Small intestine (tissue), 7 donors: ENCODE measurements at regions not wholly inside any gene's neighbourhood (a gene's known extent, or its start where the extent isn't known, plus 50 kb on each side); places are given as distances from the start of the nearest gene placed in this dataset.
A peak's percentile ranks its signal among the peaks of the same experiment; 100 is the strongest.
"Not testable (repeated sequence)": the region's sequence is repeated elsewhere in the genome, so short reads cannot be mapped to it uniquely, and the experiment has no call there.

Experiments used
- DNase-seq, 2 donors: peaks; one replicate each; pipeline versions ENCODE4 v3.0.0 to v3.0.0-alpha.2; 2013
- FAIRE-seq: peaks from 2 replicates; lab custom pipeline; 2012; peaks lifted over from hg19 to GRCh38; lab: Jason Lieb, UNC
- H3K27ac ChIP-seq, 3 donors: one replicate each; pipeline ENCODE4 v1.5.1; 2013; ENCODE audit warnings: low read length in 2 of 3, mild to moderate bottlenecking in 2 of 3, control low read depth in 1 of 3, inconsistent platforms in 1 of 3, low read depth in 1 of 3, moderate library complexity in 1 of 3
- H3K27me3 ChIP-seq, 3 donors: one replicate each; pipeline ENCODE4 v1.6.1; 2013; ENCODE audit warnings: low read length in 3 of 3, inconsistent platforms in 1 of 3; ENCODE audit not compliant: control insufficient read depth in 3 of 3, insufficient read depth in 3 of 3
- H3K36me3 ChIP-seq, 3 donors: one replicate each; pipeline ENCODE4 v1.6.1; 2013; ENCODE audit warnings: low read length in 3 of 3, inconsistent platforms in 1 of 3, low read depth in 1 of 3, mild to moderate bottlenecking in 1 of 3, moderate library complexity in 1 of 3; ENCODE audit not compliant: control insufficient read depth in 3 of 3, insufficient read depth in 2 of 3
- H3K4me1 ChIP-seq, 3 donors: one replicate each; pipeline ENCODE4 v1.6.1; 2013; ENCODE audit warnings: low read length in 2 of 3, inconsistent platforms in 1 of 3, low read depth in 1 of 3, mild to moderate bottlenecking in 1 of 3, moderate library complexity in 1 of 3; ENCODE audit not compliant: control insufficient read depth in 3 of 3, insufficient read depth in 2 of 3
- H3K4me3 ChIP-seq, 3 donors: one replicate each; pipeline ENCODE4 v1.5.1; 2013; ENCODE audit warnings: low read length in 3 of 3, control low read depth in 1 of 3, inconsistent platforms in 1 of 3, low read depth in 1 of 3, mild to moderate bottlenecking in 1 of 3, moderate library complexity in 1 of 3
- H3K9me3 ChIP-seq, 2 donors: one replicate each; pipeline ENCODE4 v1.6.1; 2013; ENCODE audit warnings: low read depth in 1 of 2, low read length in 1 of 2; ENCODE audit not compliant: control insufficient read depth in 2 of 2, insufficient read depth in 1 of 2
- WGBS, 3 donors: extraction: QIAGEN DNeasy Blood & Tissue Kit; methylation state at CpG; one replicate each; pipeline ENCODE4 v1.1.7; 2013; 5-methylcytosine and 5-hydroxymethylcytosine counted together
- donor health status: healthy with polysubstance abuse.
- donor health status: control.
- donor health status: control.
- donor health status: Bipolar disorder and iron deficiency.
- donor health status: healthy.

- Histone ChIP-seq H3K27ac (peak overlapping the region in 1 of 3 donors; percentile 32), H3K27me3 (no peaks in the 10 kb centered on the region), H3K9me3 (no peaks in the 10 kb centered on the region), H3K4me3 (no peak overlapping the region), H3K4me1 (no peaks in the 10 kb centered on the region), H3K36me3 (no peaks in the 10 kb centered on the region)
- 69 to 84% (median 80%) methylated on average over 22 to 23 of the region's 23 CpGs for WGBS, 3 donors
- FAIRE-seq (no peak), DNase-seq (no peak)
These were observed 50.5 kb upstream of the ZNF469 start for GRCh38 chr16:88331989-88332920.

GRCh38 chr16:88332921-88333825 lies 49.6 kb upstream of the ZNF469 start:
- H3K27ac ChIP-seq, H3K9me3 ChIP-seq, DNase-seq, H3K27me3 ChIP-seq, FAIRE-seq, H3K4me1 ChIP-seq, H3K36me3 ChIP-seq, H3K4me3 ChIP-seq: not testable (repeated sequence)
- 47 to 60% (median 49%) methylated on average over 24 to 27 of the region's 33 CpGs for WGBS, 3 donors
